ENCODE measurements at regions not wholly inside any gene's neighbourhood (a gene's known extent, or its start where the extent isn't known, plus 50 kb on each side); places are given as distances from the start of the nearest gene placed in this dataset.
"Not testable (repeated sequence)": the region's sequence is repeated elsewhere in the genome, so short reads cannot be mapped to it uniquely, and the experiment has no call there.

DNA sequence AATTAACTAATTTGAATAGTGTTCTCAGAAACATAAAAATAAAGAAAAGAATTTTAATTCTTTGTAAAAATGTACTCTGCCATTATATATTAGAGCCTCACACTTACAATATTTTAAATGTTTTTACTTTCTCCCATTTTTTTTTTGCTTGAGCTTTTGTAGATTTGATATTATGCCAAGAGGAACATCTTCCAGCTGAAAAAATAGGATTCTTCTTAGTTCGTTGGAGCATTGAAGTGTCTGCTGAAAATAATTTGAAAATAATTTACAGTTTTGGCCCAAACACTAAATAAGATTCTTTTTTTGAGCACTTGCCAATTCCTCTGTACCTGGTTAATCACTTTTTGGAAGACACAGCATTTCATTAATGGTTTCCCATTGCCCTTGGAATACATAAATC is 175.0 kb upstream of the COL11A1 start:
- no peak overlapping the region for H3K4me3 ChIP-seq (ENCODE audit: low read depth, low read length)
- DNase-seq (ENCODE audit: low read depth), result no peak
- TF ChIP-seq, protein P1, sequence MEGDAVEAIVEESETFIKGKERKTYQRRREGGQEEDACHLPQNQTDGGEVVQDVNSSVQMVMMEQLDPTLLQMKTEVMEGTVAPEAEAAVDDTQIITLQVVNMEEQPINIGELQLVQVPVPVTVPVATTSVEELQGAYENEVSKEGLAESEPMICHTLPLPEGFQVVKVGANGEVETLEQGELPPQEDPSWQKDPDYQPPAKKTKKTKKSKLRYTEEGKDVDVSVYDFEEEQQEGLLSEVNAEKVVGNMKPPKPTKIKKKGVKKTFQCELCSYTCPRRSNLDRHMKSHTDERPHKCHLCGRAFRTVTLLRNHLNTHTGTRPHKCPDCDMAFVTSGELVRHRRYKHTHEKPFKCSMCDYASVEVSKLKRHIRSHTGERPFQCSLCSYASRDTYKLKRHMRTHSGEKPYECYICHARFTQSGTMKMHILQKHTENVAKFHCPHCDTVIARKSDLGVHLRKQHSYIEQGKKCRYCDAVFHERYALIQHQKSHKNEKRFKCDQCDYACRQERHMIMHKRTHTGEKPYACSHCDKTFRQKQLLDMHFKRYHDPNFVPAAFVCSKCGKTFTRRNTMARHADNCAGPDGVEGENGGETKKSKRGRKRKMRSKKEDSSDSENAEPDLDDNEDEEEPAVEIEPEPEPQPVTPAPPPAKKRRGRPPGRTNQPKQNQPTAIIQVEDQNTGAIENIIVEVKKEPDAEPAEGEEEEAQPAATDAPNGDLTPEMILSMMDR (conservative IDR thresholded peaks at IDR 0.05; ENCODE audit: low read depth, low read length), result no peak

DNA sequence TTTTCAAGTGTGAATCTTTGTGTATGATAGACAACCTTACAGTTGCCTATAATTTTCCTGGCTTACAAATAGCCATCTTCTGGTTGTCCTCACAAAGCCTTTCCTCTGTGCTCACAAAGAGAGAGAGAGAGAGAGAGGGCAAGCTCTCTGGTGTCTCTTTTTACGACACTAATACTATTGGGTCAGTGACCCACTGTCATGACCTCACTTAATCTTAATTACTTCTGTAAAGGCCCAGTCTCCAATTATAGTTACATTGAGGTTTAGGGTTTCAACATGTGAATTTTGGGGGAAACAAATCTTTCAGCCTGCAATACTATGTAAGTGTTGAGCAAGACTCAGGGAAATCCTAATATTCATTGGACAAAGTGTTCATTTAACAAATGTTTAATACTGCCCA is 167.4 kb upstream of the COL11A1 start:
- no peak for DNase-seq (ENCODE audit: low read depth)
- TF ChIP-seq, protein P1 (conservative IDR thresholded peaks at IDR 0.05; ENCODE audit: low read depth, low read length), result no peak
- H3K4me3 ChIP-seq (ENCODE audit: low read depth, low read length), result no peak overlapping the region

DNA sequence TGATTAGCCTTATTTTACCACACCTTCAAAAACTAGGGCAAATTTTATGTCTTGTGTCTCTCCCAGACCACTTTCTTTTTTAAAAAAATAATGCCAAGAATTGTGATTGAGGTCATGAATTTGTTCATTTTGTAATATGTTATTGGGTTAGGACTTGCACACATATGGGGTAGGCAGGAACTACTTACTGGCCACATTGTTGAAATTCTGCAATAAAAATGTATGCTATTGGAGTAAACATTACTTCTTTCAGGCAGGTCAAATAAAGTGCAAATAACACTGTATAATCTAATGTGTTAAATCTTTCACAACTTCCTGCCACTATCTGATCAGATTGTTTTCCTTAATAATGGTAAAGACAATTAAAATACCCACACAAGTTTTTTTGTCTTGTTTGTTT is 166.6 kb upstream of the COL11A1 start:
- DNase-seq (ENCODE audit: low read depth), result peak; percentile 90
- no peak overlapping the region for H3K4me3 ChIP-seq (ENCODE audit: low read depth, low read length)
- TF ChIP-seq, protein P1 (conservative IDR thresholded peaks at IDR 0.05; ENCODE audit: low read depth, low read length), result no peak

DNA sequence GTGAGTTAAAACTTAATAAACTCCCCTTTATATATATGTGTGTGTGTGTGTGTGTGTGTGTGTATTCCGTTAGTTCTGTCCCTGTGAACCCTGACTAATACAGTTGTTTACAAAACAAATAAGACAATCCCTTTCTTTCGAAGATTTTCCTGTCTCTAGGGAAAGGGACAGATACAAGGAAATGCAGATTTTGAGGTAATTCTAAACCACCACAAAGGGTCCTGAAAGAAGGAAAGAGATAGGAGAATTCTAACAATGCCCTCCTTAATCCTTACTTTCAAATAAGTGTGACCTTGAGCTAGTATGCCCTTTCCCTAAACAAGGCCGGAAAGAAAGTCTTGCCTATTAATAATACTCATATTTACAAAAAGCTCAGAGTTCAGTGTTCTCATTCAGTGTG is 164.8 kb upstream of the COL11A1 start:
- TF ChIP-seq, protein P1 (conservative IDR thresholded peaks at IDR 0.05; ENCODE audit: low read depth, low read length), result no peak
- no peak for DNase-seq (ENCODE audit: low read depth)
- H3K4me3 ChIP-seq (ENCODE audit: low read depth, low read length), result no peak overlapping the region

DNA sequence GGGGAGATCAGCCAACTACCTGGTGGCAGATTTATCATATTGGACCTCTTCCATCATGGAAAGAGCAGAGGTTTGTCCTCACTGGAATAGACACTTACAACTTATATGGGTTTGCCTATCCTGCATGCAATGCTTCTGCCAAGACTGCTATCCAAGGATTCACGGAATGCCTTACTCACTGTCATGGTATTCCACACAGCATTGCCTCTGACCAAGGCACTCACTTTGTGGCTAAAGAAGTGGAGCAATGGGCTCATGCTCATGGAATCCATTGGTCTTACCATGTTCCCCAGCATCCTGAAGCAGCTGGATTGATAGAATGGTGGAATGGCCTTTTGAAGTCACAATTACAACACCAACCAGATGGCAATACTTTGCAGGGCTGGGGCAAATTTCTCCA is 163.1 kb upstream of the COL11A1 start:
- not testable (repeated sequence) for H3K4me3 ChIP-seq (ENCODE audit: low read depth, low read length)
- DNase-seq (ENCODE audit: low read depth), result peak; percentile 70

DNA sequence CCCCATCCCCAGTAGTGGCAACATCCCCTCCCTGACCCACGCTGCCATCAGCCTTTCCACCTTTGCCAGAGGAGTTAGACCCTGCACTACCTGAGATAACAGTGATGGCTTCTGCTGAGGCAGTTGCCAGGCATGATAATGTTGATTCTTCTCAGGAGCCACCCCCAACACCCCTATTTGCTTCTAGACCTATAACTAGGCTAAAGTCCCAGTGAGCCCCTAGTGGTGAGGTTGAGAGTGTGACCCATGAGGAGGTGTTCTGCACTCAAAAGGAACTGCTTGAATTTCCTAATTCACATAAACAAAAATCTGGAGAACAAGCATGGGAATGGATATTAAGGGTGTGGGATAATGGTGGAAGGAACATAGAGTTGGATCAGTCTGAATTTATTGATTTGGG is 159.6 kb upstream of the COL11A1 start:
- DNase-seq (ENCODE audit: low read depth), result peak; percentile 31
- no peak overlapping the region for H3K4me3 ChIP-seq (ENCODE audit: low read depth, low read length)
- TF ChIP-seq, protein P1 (conservative IDR thresholded peaks at IDR 0.05; ENCODE audit: low read depth, low read length), result peak; percentile 51

DNA sequence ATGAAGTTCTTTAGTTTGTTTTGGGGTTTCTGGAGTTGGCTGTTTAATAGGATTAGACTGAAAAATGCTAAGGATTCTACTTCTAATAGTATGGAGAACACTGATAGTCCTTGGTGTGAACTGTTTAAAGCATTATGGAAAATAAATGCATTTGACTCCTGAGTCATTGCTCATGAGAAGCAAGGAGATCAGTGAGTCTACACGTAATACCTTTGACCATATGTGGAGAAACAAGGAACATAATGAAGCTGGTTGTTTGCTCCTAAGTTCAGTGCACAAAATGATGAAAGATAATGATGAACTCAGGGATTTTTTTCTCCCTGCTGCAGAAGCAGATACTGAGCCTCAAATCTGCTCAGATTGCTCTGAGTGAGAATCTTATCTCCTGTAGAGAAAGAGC is 158.9 kb upstream of the COL11A1 start:
- TF ChIP-seq, protein P1 (conservative IDR thresholded peaks at IDR 0.05; ENCODE audit: low read depth, low read length), result no peak

DNA sequence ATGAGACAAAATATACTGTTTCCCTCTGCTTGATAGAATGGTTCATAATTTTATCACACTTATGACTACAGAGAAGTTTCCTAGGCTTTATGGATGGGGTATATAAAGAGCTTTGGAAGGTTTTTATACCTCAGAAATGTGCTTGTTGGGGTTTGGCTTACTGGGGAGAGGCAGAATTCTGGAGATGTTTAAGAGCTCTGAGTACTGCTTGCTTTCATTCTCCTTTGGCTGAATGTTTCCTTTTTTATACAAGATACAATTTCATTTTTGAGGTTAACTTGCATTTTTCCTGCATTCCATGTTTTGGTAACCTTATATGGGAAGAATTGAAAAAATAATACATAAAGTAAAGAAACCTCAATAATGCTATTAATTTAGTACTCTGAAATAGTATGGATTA is 157.7 kb upstream of the COL11A1 start:
- peak; percentile 89 for DNase-seq (ENCODE audit: low read depth)
- no peak overlapping the region for H3K4me3 ChIP-seq (ENCODE audit: low read depth, low read length)

More for the DNA sequence above, 158.9 kb upstream of the COL11A1 start:
- peak; percentile 68 for DNase-seq (ENCODE audit: low read depth)
- no peak overlapping the region for H3K4me3 ChIP-seq (ENCODE audit: low read depth, low read length)

More for the DNA sequence above, 157.7 kb upstream of the COL11A1 start:
- TF ChIP-seq, protein P1 (conservative IDR thresholded peaks at IDR 0.05; ENCODE audit: low read depth, low read length), result no peak

Data from choroid plexus epithelial cell (primary cell).